ENCODE measurements at regions not wholly inside any gene's neighbourhood (a gene's known extent, or its start where the extent isn't known, plus 50 kb on each side); places are given as distances from the start of the nearest gene placed in this dataset.

- TF ChIP-seq ZNF565 (CRISPR knock-in tag; conservative IDR thresholded peaks at IDR 0.05; ENCODE audit: low read depth) (no peak), BACH2 (CRISPR knock-in tag; IDR thresholded peaks at IDR 0.05; ENCODE audit: borderline replicate concordance) (no peak), RARB (CRISPR knock-in tag; IDR thresholded peaks at IDR 0.05) (no peak), ARNTL (CRISPR knock-in tag; IDR thresholded peaks at IDR 0.05; ENCODE audit: borderline replicate concordance, low read depth) (no peak), CREB5 (CRISPR knock-in tag; IDR thresholded peaks at IDR 0.05; ENCODE audit: low read depth) (no peak), CSRNP3 (CRISPR knock-in tag; IDR thresholded peaks at IDR 0.05) (no peak), ZFP30 (CRISPR knock-in tag; IDR thresholded peaks at IDR 0.05) (no peak), PATZ1 (CRISPR knock-in tag; IDR thresholded peaks at IDR 0.05; ENCODE audit: borderline replicate concordance) (no peak), POU6F1 (CRISPR knock-in tag; IDR thresholded peaks at IDR 0.05; ENCODE audit: borderline replicate concordance, low read depth) (no peak), ZNF70 (CRISPR knock-in tag; IDR thresholded peaks at IDR 0.05) (no peak), CSDC2 (CRISPR knock-in tag; IDR thresholded peaks at IDR 0.05) (no peak), GLIS3 (CRISPR knock-in tag; IDR thresholded peaks at IDR 0.05) (no peak), TOX (CRISPR knock-in tag; IDR thresholded peaks at IDR 0.05; ENCODE audit: borderline replicate concordance) (no peak), PPARA (CRISPR knock-in tag; IDR thresholded peaks at IDR 0.05; ENCODE audit: borderline replicate concordance) (no peak)
Measured at GRCh38 chr10:10209167-10209566, 808.5 kb upstream of the CELF2 start.
